NCI-H2029 (cell line): ENCODE measurements at regions not wholly inside any gene's neighbourhood (a gene's known extent, or its start where the extent isn't known, plus 50 kb on each side); places are given as distances from the start of the nearest gene placed in this dataset.
"Not testable (repeated sequence)": the region's sequence is repeated elsewhere in the genome, so short reads cannot be mapped to it uniquely, and the experiment has no call there.

Experiments
- DNase-seq: peaks from one replicate; lab custom pipeline; 2025; lab: John Stamatoyannopoulos, UW

GRCh38 chr9:101860920-101861319, 122.5 kb upstream of the GRIN3A start:
- no peak for DNase-seq

GRCh38 chr9:101859620-101860019, 121.2 kb upstream of the GRIN3A start:
- no peak for DNase-seq

DNA sequence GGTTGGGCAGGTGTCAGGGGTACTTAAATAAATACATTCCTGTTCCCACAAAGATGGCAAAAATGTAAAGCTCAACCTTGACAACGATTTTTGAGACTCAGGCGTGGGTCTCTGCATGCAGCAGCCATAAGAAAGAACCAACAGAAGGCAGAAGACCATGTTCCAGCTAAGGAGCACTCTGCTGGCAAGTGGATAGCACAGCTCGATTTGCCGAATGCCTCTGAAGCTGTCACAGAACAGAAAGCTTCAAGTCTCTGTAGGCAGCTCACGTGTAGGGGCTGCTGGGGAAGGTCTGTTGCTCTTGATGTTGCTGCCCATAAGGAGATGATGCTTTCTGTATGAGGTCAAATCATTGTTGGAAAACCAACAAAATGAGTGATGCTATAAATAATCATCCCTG, 119.6 kb upstream of the GRIN3A start:
- no peak for DNase-seq

GRCh38 chr9:101849102-101849707, 110.8 kb upstream of the GRIN3A start:
- no peak for DNase-seq

GRCh38 chr9:101848485-101848919, 110.1 kb upstream of the GRIN3A start:
- DNase-seq: no peak

- no peak for DNase-seq
These were observed 107.7 kb upstream of the GRIN3A start for GRCh38 chr9:101846161-101846560.

DNA sequence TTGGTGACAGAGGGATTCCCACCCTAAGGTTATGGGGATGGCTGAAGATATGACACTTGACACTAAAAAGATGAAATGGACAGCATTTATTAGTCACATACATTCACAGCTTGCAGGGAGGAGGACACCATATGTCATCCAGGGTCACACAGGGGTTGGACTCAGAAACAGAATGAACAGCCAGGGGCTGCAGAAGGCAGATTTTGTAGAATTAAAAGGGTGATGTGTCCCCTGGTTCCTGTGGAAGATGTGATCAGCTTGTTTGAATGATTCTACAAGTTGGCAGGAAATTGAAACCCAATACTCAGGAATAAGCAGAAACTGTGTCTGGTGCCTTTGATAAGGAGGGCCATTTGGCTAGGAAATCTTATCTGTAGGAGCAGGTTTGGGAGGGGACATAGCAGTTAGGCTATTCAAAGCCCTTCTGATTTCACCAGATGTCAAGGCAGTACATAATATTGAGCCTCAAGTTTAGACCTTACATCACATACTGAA, 102.3 kb upstream of the GRIN3A start:
- DNase-seq: no peak

- DNase-seq: not testable (repeated sequence)
These were observed 100.5 kb upstream of the GRIN3A start for GRCh38 chr9:101838988-101839387.

DNA sequence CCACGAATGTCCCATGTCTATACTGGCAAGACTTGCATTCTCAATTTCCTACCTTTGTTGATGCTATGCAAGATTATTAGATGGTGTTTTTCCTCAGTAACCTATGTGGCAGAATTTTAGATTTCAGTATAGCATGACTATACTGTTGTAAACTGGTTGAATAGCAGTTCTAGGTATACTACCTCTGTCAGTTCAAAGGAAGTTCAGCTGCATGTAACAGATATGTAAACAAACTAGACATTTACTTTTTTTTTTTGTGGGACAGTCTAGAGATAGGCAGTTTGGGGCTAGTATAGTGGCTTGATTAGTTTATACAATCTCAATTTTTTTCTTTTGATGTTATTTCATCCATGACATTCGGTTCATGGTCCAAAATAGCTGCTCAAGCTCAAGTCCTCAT, 97.6 kb upstream of the GRIN3A start:
- no peak for DNase-seq

GRCh38 chr9:101832486-101832885, 94.0 kb upstream of the GRIN3A start:
- no peak for DNase-seq

DNA sequence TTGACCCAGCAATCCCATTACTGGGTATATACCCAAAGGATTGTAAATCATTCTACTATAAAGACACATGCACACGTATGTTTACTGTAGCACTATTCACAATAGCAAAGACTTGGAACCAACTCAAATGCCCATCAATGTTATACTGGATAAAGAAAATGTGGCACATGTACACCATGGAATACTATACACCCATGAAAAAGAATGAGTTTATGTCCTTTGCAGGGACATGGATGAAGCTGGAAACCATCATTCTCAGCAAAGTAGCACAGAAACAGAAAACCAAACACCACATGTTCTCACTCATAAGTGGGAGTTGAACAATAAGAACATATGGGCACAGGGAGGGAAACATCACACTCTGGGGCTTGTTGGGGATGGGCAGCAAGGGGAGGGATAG, 83.0 kb upstream of the GRIN3A start:
- not testable (repeated sequence) for DNase-seq

- not testable (repeated sequence) for DNase-seq
These were observed 82.5 kb upstream of the GRIN3A start for GRCh38 chr9:101820983-101821382.

DNA sequence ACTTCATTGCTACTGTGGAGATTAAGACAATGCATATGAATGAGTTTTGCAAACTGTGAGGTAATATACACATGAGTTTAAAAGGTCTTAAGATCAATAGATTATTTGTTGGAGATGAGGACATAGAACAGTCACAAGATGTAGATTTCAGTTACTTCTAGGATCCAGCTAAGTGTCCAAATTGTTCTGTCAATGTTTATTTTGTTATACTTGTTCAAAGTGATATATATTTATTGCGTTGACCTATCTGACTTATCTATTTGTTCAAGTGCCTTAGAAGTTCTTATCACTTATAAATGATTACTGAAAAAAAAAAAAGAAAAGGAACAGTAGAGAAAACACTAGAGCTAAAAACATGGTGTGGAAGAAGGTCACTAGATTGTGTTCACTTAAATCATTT, 75.6 kb upstream of the GRIN3A start:
- no peak for DNase-seq

DNA sequence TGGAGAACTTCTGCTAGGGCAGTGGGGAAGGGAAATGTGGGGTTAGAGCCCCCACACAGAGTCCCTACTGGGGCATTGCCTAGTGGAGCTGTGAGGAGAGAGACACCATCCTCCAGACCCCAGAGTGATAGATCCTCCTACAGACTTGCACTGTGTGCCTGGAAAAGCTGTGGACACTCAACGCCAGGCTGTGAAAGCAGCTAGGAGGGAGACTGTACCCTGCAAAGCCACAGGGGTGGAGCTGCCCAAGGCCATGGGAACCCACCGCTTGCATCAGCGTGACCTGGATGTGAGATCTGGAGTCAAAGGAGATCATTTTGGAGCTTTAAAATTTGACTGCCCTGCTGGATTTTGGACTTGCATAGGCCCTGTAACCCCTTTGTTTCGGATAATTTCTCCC, 69.4 kb upstream of the GRIN3A start:
- DNase-seq: not testable (repeated sequence)

- DNase-seq: no peak
These were observed 57.6 kb upstream of the GRIN3A start for GRCh38 chr9:101796044-101796443.

- DNase-seq: no peak
These were observed 56.7 kb upstream of the GRIN3A start for GRCh38 chr9:101795147-101795546.

DNA sequence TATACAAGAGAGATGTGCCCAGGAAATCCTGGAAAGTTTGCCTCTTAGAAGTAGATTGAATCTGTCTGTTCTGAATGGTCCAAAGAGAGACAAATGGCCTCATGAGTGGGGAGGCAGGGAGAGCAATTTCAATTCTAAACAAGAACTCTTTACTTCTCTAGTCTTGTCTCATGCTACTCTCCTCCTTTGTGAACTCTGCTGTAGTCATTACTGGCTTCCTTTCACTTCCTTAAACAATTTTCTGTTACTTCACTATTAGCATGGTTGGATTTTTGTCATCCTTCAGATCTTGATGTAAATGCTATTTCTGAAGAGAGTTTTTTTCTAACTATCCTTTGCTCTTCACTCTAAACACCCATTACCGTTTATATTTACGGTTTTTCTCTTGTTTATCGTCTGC, 54.0 kb upstream of the GRIN3A start:
- DNase-seq: no peak

DNA sequence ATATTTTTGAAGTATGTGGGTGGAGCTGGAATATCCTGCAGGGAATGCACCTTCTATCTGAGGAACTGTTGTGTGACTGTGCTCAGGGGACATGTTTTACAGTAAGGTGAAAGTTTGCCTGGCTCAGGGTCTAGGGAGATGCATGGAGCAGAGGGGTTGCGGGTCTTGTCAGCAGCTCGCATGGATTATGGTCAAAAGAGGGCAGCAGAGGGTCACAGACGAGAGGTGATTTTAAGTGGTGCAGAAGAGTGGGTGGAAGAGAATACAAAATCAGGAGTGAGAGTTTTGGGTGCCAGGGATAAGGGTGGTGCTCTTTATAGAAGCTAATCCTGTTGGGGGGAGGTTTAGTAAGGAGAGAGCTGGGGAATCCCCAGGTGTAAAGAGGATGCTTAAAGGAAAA, 53.5 kb upstream of the GRIN3A start:
- DNase-seq: peak; percentile 2

GRCh38 chr9:101791533-101791932, 53.1 kb upstream of the GRIN3A start:
- no peak for DNase-seq
